ENCODE measurements at regions not wholly inside any gene's neighbourhood (a gene's known extent, or its start where the extent isn't known, plus 50 kb on each side); places are given as distances from the start of the nearest gene placed in this dataset.

DNA sequence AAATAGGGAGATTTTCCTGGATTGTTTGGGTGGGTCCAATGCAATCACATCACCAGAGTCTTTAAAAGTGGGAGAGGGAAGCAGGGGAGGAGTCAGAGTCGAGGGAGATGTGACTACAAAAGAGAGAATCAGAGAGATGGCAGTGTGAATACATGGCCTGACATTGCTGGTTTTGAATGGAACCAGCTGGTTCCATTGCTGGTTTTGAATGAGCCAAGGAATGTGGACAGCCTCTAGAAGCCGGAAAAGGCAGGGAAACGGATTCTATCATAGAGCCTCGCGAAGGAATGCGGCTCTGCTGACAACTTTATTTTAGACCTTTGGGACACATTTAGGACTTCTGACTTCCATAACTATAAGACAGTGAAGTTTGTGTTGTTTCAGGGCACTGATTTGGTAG, 627.0 kb upstream of the HTR2C start:
- no peak for TF ChIP-seq POLR2A (IDR thresholded peaks at IDR 0.05)
- no peak for TF ChIP-seq CTCF (IDR thresholded peaks at IDR 0.05 in 8 of 11, conservative IDR thresholded peaks at IDR 0.05 in 3 of 11)
- TF ChIP-seq POLR2AphosphoS5 (IDR thresholded peaks at IDR 0.05): no peak
